GM19025 (cell line): ENCODE measurements at regions not wholly inside any gene's neighbourhood (a gene's known extent, or its start where the extent isn't known, plus 50 kb on each side); places are given as distances from the start of the nearest gene placed in this dataset.
A peak's percentile ranks its signal among the peaks of the same experiment; 100 is the strongest.

ENCODE experiments used
- ATAC-seq: cut with Tn5 transposase; IDR thresholded peaks from one replicate; pipeline ENCODE4 v1.9.1; 2021; ENCODE audit warnings: mild to moderate bottlenecking, low read depth, moderate library complexity; ENCODE audit not compliant: unreplicated experiment

GRCh38 chr21:14736162-14736561, 190.0 kb upstream of the SAMSN1 start:
- ATAC-seq = peak; percentile 56

GRCh38 chr21:14734833-14735232, 188.7 kb upstream of the SAMSN1 start:
- ATAC-seq = no peak

- no peak for ATAC-seq
Observed at GRCh38 chr21:14734191-14734590, 188.1 kb upstream of the SAMSN1 start.

GRCh38 chr21:14725219-14725618, 179.1 kb upstream of the SAMSN1 start:
- no peak for ATAC-seq

- ATAC-seq = no peak
Observed at GRCh38 chr21:14722841-14723483, 176.8 kb upstream of the SAMSN1 start.

- ATAC-seq = no peak
Observed at GRCh38 chr21:14720237-14720636, 174.1 kb upstream of the SAMSN1 start.

- no peak for ATAC-seq
Observed at GRCh38 chr21:14718951-14719350, 172.8 kb upstream of the SAMSN1 start.

GRCh38 chr21:14716761-14717396, 170.8 kb upstream of the SAMSN1 start:
- ATAC-seq = no peak

- no peak for ATAC-seq
Observed at GRCh38 chr21:14713109-14713508, 167.0 kb upstream of the SAMSN1 start.

- ATAC-seq = no peak
Observed at GRCh38 chr21:14712121-14712715, 166.1 kb upstream of the SAMSN1 start.

GRCh38 chr21:14711287-14711686, 165.2 kb upstream of the SAMSN1 start:
- no peak for ATAC-seq

GRCh38 chr21:14707511-14708020, 161.5 kb upstream of the SAMSN1 start:
- no peak for ATAC-seq

- no peak for ATAC-seq
Observed at GRCh38 chr21:14706712-14707510, 160.8 kb upstream of the SAMSN1 start.

GRCh38 chr21:14699433-14700407, 153.6 kb upstream of the SAMSN1 start:
- no peak for ATAC-seq

- ATAC-seq = no peak
Observed at GRCh38 chr21:14697769-14698168, 151.7 kb upstream of the SAMSN1 start.

GRCh38 chr21:14694817-14695216, 148.7 kb upstream of the SAMSN1 start:
- no peak for ATAC-seq

- ATAC-seq = no peak
Observed at GRCh38 chr21:14693997-14694396, 147.9 kb upstream of the SAMSN1 start.

- ATAC-seq = no peak
Observed at GRCh38 chr21:14691914-14692313, 145.8 kb upstream of the SAMSN1 start.

GRCh38 chr21:14690886-14691285, 144.8 kb upstream of the SAMSN1 start:
- ATAC-seq = no peak

GRCh38 chr21:14688936-14689335, 142.8 kb upstream of the SAMSN1 start:
- ATAC-seq = no peak
